Vagina (tissue), 2 donors: ENCODE measurements at regions not wholly inside any gene's neighbourhood (a gene's known extent, or its start where the extent isn't known, plus 50 kb on each side); places are given as distances from the start of the nearest gene placed in this dataset.

ENCODE experiments used
- CTCF ChIP-seq, 3 experiments: fragments of 450-650 bp in 2 of 3; fragments of 200-600 bp in 1 of 3; sonication (generic) in 1 of 3; IDR thresholded peaks; one replicate each; pipeline ENCODE4 v1.5.1; 2017 to 2019; ENCODE audit warnings: antibody characterized with exemption in 3 of 3, mild to moderate bottlenecking in 2 of 3, moderate library complexity in 2 of 3
- POLR2A ChIP-seq, 2 donors: fragments of 450-650 bp; IDR thresholded peaks; one replicate each; pipeline ENCODE4 v1.6.1; 2017; ENCODE audit warnings: antibody characterized with exemption in 2 of 2, mild to moderate bottlenecking in 2 of 2, moderate library complexity in 2 of 2

GRCh38 chr12:126607157-126607556 is 1541.9 kb downstream of the AACS start:
- no peak for TF ChIP-seq CTCF (IDR thresholded peaks at IDR 0.05)
- no peak for TF ChIP-seq POLR2A (IDR thresholded peaks at IDR 0.05)
